Gastrocnemius medialis (tissue), 4 donors: ENCODE measurements at regions not wholly inside any gene's neighbourhood (a gene's known extent, or its start where the extent isn't known, plus 50 kb on each side); places are given as distances from the start of the nearest gene placed in this dataset.

Source experiments
- POLR2A ChIP-seq, 2 donors: fragments of 450-650 bp; IDR thresholded peaks; one replicate each; pipeline ENCODE4 v1.6.1; 2017; ENCODE audit warnings: antibody characterized with exemption in 2 of 2, mild to moderate bottlenecking in 2 of 2, moderate library complexity in 2 of 2
- TF ChIP-seq, protein P1 (sequence below), 5 experiments: fragments of 450-650 bp in 3 of 5; fragments of 200-600 bp in 2 of 5; sonication (generic) in 2 of 5; IDR thresholded peaks in 4 of 5; conservative IDR thresholded peaks in 1 of 5; 1 replicate in 4 of 5; 2 replicates in 1 of 5; pipeline ENCODE4 v1.5.1; 2016 to 2019; ENCODE audit warnings: antibody characterized with exemption in 5 of 5, mild to moderate bottlenecking in 3 of 5, moderate library complexity in 3 of 5

DNA sequence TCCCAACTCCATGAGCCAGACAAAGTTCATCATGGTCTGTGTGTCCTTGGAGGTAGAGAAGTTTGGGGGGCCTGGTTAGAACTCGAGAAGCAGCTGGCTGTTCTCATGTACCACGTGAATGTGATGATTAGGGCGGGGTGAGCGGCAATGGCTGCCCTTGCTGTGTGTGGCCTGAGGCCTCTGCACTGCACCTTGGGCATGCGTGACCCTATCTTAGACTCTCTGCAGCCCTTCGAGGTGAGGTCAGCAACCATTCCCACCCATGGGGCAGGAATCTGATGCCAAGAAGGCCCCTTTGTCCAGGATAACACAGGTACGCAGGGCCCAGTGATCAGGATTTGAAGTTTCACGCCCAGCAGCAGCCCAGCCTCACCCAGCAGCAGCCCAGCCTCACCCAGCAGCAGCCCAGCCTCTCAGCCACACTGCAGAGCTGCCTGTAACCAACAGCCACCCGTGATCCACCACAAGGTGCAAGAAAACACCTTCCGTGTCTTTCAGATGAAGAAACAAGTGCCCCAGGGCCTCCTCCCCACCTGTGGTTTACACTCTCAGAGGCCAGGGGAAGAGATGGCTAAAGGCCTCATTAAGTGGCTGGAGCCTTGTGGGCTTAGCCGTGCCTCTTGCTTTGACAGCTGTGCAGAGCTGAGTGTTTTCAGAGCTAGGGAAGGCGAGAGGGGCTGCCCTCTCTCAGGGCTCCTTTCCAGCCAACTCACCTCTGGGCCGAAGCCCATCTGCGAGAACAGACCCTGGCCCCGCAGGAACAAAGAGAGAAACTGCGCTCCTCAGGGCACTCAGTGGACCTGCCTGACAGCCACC lies 195.2 kb upstream of the CDH4 start:
- TF ChIP-seq, protein P1, sequence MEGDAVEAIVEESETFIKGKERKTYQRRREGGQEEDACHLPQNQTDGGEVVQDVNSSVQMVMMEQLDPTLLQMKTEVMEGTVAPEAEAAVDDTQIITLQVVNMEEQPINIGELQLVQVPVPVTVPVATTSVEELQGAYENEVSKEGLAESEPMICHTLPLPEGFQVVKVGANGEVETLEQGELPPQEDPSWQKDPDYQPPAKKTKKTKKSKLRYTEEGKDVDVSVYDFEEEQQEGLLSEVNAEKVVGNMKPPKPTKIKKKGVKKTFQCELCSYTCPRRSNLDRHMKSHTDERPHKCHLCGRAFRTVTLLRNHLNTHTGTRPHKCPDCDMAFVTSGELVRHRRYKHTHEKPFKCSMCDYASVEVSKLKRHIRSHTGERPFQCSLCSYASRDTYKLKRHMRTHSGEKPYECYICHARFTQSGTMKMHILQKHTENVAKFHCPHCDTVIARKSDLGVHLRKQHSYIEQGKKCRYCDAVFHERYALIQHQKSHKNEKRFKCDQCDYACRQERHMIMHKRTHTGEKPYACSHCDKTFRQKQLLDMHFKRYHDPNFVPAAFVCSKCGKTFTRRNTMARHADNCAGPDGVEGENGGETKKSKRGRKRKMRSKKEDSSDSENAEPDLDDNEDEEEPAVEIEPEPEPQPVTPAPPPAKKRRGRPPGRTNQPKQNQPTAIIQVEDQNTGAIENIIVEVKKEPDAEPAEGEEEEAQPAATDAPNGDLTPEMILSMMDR (IDR thresholded peaks at IDR 0.05 in 4 of 5, conservative IDR thresholded peaks at IDR 0.05 in 1 of 5) = no peak
- TF ChIP-seq POLR2A (IDR thresholded peaks at IDR 0.05) = no peak
